ENCODE measurements at regions not wholly inside any gene's neighbourhood (a gene's known extent, or its start where the extent isn't known, plus 50 kb on each side); places are given as distances from the start of the nearest gene placed in this dataset.

GRCh38 chr2:72051971-72052505 lies 95.6 kb downstream of the CYP26B1 start:
- no peak for DNase-seq
- no peaks in the 10 kb centered on the region for H3K36me3 ChIP-seq (replicated peaks in 1 of 2; ENCODE audit: insufficient read depth in 1 of 2, low read depth in 2 of 2)
- no peak overlapping the region for H3K4me3 ChIP-seq
- no peaks in the 10 kb centered on the region for H3K9me3 ChIP-seq
- H3K27ac ChIP-seq, result no peak overlapping the region
- 74 to 82% methylated on average over 4 of the region's 4 CpGs for WGBS, 2 donors
- no peaks in the 10 kb centered on the region for H3K4me1 ChIP-seq
- TF ChIP-seq, protein P1, sequence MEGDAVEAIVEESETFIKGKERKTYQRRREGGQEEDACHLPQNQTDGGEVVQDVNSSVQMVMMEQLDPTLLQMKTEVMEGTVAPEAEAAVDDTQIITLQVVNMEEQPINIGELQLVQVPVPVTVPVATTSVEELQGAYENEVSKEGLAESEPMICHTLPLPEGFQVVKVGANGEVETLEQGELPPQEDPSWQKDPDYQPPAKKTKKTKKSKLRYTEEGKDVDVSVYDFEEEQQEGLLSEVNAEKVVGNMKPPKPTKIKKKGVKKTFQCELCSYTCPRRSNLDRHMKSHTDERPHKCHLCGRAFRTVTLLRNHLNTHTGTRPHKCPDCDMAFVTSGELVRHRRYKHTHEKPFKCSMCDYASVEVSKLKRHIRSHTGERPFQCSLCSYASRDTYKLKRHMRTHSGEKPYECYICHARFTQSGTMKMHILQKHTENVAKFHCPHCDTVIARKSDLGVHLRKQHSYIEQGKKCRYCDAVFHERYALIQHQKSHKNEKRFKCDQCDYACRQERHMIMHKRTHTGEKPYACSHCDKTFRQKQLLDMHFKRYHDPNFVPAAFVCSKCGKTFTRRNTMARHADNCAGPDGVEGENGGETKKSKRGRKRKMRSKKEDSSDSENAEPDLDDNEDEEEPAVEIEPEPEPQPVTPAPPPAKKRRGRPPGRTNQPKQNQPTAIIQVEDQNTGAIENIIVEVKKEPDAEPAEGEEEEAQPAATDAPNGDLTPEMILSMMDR (IDR thresholded peaks at IDR 0.05), result no peak
- TF ChIP-seq POLR2A (IDR thresholded peaks at IDR 0.05), result no peak
- H3K27me3 ChIP-seq, result no peaks in the 10 kb centered on the region
- no peak for ATAC-seq
- intact Hi-C loops (cut with DNase I), result no loop called here

- Histone ChIP-seq H3K27ac (no peak overlapping the region), H3K4me1 (no peaks in the 10 kb centered on the region), H3K27me3 (no peaks in the 10 kb centered on the region), H3K4me3 (no peak overlapping the region), H3K36me3 (replicated peaks in 1 of 2; ENCODE audit: insufficient read depth in 1 of 2, low read depth in 2 of 2) (no peaks in the 10 kb centered on the region), H3K9me3 (no peaks in the 10 kb centered on the region)
- TF ChIP-seq POLR2A (IDR thresholded peaks at IDR 0.05), result no peak
- TF ChIP-seq, protein P1 (IDR thresholded peaks at IDR 0.05), result no peak
- WGBS, 2 donors, result 70 to 78% methylated on average over 2 of the region's 2 CpGs
- DNase-seq (no peak), ATAC-seq (no peak)
- intact Hi-C loops (cut with DNase I), result no loop called here
Observed at GRCh38 chr2:72051204-72051603, 96.5 kb downstream of the CYP26B1 start.

GRCh38 chr2:72050734-72051133 lies 96.9 kb downstream of the CYP26B1 start:
- no peak for DNase-seq
- H3K4me3 ChIP-seq, result no peak overlapping the region
- no peak for ATAC-seq
- 88 to 90% methylated on average over 2 of the region's 2 CpGs for WGBS, 2 donors
- no peaks in the 10 kb centered on the region for H3K27me3 ChIP-seq
- H3K27ac ChIP-seq, result no peak overlapping the region
- H3K4me1 ChIP-seq, result no peaks in the 10 kb centered on the region
- intact Hi-C loops (cut with DNase I), result no loop called here
- TF ChIP-seq, protein P1 (IDR thresholded peaks at IDR 0.05), result no peak
- TF ChIP-seq POLR2A (IDR thresholded peaks at IDR 0.05), result no peak
- H3K36me3 ChIP-seq (replicated peaks in 1 of 2; ENCODE audit: insufficient read depth in 1 of 2, low read depth in 2 of 2), result no peaks in the 10 kb centered on the region
- no peaks in the 10 kb centered on the region for H3K9me3 ChIP-seq

- no peak for DNase-seq
- no peak overlapping the region for H3K27ac ChIP-seq
- ATAC-seq, result no peak
- no peaks in the 10 kb centered on the region for H3K9me3 ChIP-seq
- TF ChIP-seq, protein P1 (IDR thresholded peaks at IDR 0.05), result no peak
- TF ChIP-seq POLR2A (IDR thresholded peaks at IDR 0.05), result no peak
- no peak overlapping the region for H3K4me3 ChIP-seq
- intact Hi-C loops (cut with DNase I), result no loop called here
- no peaks in the 10 kb centered on the region for H3K27me3 ChIP-seq
- no peaks in the 10 kb centered on the region for H3K36me3 ChIP-seq (replicated peaks in 1 of 2; ENCODE audit: insufficient read depth in 1 of 2, low read depth in 2 of 2)
- H3K4me1 ChIP-seq, result no peaks in the 10 kb centered on the region
Observed at GRCh38 chr2:72048881-72049477, 98.7 kb downstream of the CYP26B1 start.

DNA sequence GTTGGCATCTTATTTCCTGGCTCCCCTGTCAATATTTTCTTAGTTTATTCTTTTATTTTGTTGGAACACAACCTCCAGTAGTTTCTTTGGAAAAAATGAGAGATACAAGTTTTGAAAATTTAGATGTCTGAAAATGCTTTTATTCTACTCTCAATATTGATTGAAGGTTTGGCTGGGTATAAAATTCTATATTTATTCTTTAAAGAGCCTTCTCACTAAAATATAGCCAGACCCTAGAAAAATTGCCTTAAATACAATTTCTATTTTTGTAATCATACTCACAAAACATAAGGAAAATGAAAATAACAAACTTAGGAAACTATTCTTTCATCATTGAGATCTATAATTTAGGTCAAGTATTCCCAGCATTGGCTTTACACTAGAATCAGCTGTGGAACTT lies 103.7 kb downstream of the CYP26B1 start:
- H3K27me3 ChIP-seq, result no peaks in the 10 kb centered on the region
- TF ChIP-seq, protein P1 (IDR thresholded peaks at IDR 0.05), result no peak
- no peak for TF ChIP-seq POLR2A (IDR thresholded peaks at IDR 0.05)
- no peak overlapping the region for H3K27ac ChIP-seq
- H3K4me1 ChIP-seq, result no peaks in the 10 kb centered on the region
- H3K36me3 ChIP-seq (replicated peaks in 1 of 2; ENCODE audit: insufficient read depth in 1 of 2, low read depth in 2 of 2), result no peaks in the 10 kb centered on the region
- DNase-seq (no peak), ATAC-seq (no peak)
- H3K4me3 ChIP-seq, result no peak overlapping the region
- intact Hi-C loops (cut with DNase I), result no loop called here
- H3K9me3 ChIP-seq, result no peaks in the 10 kb centered on the region
